DOHH2 (cell line): ENCODE measurements at regions not wholly inside any gene's neighbourhood (a gene's known extent, or its start where the extent isn't known, plus 50 kb on each side); places are given as distances from the start of the nearest gene placed in this dataset.

Experiments
- CTCF ChIP-seq: fragments of 200-600 bp; sonication (generic); IDR thresholded peaks from one replicate; pipeline ENCODE4 v1.5.1; 2014; ENCODE audit warnings: antibody characterized with exemption, mild to moderate bottlenecking, low read depth, low read length; ENCODE audit not compliant: poor library complexity, severe bottlenecking
- EZH2phosphoT487 ChIP-seq: fragments of 200-600 bp; sonication (generic); IDR thresholded peaks from 2 replicates; pipeline ENCODE4 v1.6.1; 2017; ENCODE audit warnings: borderline replicate concordance, mild to moderate bottlenecking, antibody characterized with exemption, low read length, moderate library complexity, mixed read lengths

DNA sequence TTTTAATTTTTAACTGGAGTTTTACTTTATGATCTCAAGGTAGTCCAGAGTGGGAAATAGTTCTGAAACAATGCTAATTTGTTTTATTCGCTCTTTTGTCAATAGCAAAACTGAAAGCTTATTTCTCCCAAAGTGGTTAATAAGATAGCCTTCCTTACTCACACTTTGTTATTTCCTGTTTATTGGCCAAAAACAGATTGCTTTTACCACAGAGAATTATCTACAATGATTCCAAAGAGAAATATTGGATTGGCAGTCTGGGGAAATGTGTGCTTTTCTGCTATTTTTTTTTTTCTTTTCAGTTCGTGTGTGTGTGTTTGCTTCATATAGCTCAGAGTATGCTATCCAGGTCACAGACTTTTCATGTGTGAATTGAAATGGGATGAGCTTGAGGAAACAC is 756.7 kb upstream of the RGMB start:
- TF ChIP-seq CTCF: no peak
- TF ChIP-seq EZH2phosphoT487: no peak
